ENCODE measurements at regions not wholly inside any gene's neighbourhood (a gene's known extent, or its start where the extent isn't known, plus 50 kb on each side); places are given as distances from the start of the nearest gene placed in this dataset.
A peak's percentile ranks its signal among the peaks of the same experiment; 100 is the strongest.

DNA sequence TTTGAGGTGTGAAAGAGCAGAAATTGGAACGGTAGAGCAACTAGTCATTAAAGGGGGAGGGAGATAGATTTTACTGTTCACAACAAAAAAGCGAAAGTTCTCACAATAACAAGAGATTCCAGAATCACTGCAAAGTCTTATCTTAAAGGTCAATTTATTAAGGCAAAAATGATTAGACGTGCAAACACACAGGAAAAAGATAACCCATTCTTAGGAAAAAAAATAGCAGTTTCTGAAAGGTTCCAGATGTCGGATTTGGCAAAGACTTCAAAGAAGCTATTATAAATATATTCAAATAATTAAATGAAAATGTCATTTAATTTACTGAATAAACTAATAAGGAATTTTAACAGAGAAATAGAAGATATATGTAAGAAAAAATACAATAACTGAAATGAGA is 70.8 kb upstream of the GNAI1 start:
- Histone ChIP-seq H3K4me3 (no peak overlapping the region), H3K36me3 (no peaks in the 10 kb centered on the region), H3K27ac (no peak overlapping the region), H3K27me3 (replicated peaks; ENCODE audit: insufficient read depth) (no peaks in the 10 kb centered on the region), H3K4me1 (ENCODE audit: control insufficient read depth in 1 of 2, low read depth in 2 of 2) (no peaks in the 10 kb centered on the region), H3K9me3 (no peaks in the 10 kb centered on the region)
- ATAC-seq (ENCODE audit: insufficient number of reproducible peaks, low FRiP score, low read depth): no peak
- TF ChIP-seq, protein P1, sequence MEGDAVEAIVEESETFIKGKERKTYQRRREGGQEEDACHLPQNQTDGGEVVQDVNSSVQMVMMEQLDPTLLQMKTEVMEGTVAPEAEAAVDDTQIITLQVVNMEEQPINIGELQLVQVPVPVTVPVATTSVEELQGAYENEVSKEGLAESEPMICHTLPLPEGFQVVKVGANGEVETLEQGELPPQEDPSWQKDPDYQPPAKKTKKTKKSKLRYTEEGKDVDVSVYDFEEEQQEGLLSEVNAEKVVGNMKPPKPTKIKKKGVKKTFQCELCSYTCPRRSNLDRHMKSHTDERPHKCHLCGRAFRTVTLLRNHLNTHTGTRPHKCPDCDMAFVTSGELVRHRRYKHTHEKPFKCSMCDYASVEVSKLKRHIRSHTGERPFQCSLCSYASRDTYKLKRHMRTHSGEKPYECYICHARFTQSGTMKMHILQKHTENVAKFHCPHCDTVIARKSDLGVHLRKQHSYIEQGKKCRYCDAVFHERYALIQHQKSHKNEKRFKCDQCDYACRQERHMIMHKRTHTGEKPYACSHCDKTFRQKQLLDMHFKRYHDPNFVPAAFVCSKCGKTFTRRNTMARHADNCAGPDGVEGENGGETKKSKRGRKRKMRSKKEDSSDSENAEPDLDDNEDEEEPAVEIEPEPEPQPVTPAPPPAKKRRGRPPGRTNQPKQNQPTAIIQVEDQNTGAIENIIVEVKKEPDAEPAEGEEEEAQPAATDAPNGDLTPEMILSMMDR (IDR thresholded peaks at IDR 0.05): no peak
- no peak for DNase-seq (ENCODE audit: low spot score)

DNA sequence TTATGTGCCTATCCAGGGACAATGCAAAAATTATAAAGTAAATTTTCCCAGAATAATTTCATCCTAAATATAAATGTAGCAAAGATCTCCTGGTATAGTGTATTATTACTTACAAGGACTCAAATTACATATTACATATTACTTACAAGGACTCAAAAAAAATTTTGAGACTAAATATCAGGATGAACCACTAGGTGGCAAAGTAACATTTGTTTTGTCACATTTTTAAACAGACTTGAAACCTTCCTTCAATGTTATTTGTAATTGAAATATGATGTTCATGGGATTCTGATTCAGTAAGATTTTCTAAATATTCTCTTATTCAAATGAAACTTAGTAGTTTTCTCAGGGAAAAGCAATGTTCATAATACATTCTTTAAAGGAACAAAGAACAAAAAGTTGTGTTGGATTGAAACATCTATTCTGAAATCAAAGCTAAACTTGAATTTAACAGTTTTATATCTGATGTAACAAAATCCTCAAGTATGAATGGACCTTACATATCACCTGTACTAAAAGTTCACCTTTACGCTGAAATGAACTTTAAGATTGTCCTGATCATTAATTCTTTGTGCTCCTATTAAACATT is 74.3 kb upstream of the GNAI1 start:
- Histone ChIP-seq H3K27me3 (replicated peaks; ENCODE audit: insufficient read depth) (no peaks in the 10 kb centered on the region), H3K4me3 (no peak overlapping the region), H3K36me3 (no peaks in the 10 kb centered on the region), H3K4me1 (ENCODE audit: control insufficient read depth in 1 of 2, low read depth in 2 of 2) (no peaks in the 10 kb centered on the region), H3K9me3 (no peaks in the 10 kb centered on the region), H3K27ac (no peak overlapping the region)
- no peak for ATAC-seq (ENCODE audit: insufficient number of reproducible peaks, low FRiP score, low read depth)
- TF ChIP-seq, protein P1 (IDR thresholded peaks at IDR 0.05): peak; percentile 47
- DNase-seq (ENCODE audit: low spot score): no peak

DNA sequence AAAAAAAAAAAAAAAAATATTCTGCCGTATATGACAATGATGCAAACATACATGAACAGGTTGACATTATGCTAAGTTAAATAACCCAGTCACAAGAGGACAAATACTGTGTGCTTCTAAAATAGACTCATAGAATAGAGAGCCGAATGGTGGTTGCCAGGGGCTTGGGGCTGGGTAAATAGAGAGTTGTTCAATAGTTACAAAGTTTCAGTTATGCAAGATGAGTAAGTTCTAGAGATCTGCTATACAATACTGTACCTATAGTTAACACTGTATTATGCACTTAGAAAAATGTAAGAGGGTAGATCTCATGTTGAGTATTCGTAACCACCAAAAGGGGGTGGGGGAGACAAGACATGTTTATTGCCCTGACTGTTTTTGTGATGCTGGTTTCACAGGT is 77.1 kb upstream of the GNAI1 start:
- TF ChIP-seq, protein P1 (IDR thresholded peaks at IDR 0.05): no peak
- Histone ChIP-seq H3K4me3 (no peak overlapping the region), H3K27me3 (replicated peaks; ENCODE audit: insufficient read depth) (no peaks in the 10 kb centered on the region), H3K27ac (no peak overlapping the region), H3K9me3 (no peaks in the 10 kb centered on the region), H3K36me3 (no peaks in the 10 kb centered on the region), H3K4me1 (ENCODE audit: control insufficient read depth in 1 of 2, low read depth in 2 of 2) (no peaks in the 10 kb centered on the region)
- ATAC-seq (ENCODE audit: insufficient number of reproducible peaks, low FRiP score, low read depth): no peak
- no peak for DNase-seq (ENCODE audit: low spot score)

DNA sequence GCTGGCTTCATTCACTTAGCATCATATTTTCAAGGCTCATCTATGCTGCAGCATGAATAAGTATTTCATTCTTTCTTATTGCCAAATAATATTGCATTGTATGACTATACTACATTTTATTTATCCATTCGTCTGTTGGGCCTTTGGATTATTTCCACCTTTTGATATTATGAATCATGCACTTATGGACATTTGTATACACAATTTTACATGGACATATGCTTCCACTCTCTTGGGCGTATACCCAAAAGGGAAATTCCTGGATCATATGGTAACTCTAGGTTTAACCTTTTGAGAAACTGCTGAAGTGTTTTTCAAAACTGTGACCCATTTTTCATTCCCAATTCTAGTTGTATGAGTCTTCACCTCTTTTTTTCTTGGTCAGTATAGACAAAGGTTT is 80.3 kb upstream of the GNAI1 start:
- Histone ChIP-seq H3K27me3 (replicated peaks; ENCODE audit: insufficient read depth) (no peaks in the 10 kb centered on the region), H3K36me3 (no peaks in the 10 kb centered on the region), H3K9me3 (no peaks in the 10 kb centered on the region), H3K4me3 (no peak overlapping the region), H3K27ac (no peak overlapping the region), H3K4me1 (ENCODE audit: control insufficient read depth in 1 of 2, low read depth in 2 of 2) (no peaks in the 10 kb centered on the region)
- TF ChIP-seq, protein P1 (IDR thresholded peaks at IDR 0.05): no peak
- ATAC-seq (ENCODE audit: insufficient number of reproducible peaks, low FRiP score, low read depth): no peak
- no peak for DNase-seq (ENCODE audit: low spot score)

DNA sequence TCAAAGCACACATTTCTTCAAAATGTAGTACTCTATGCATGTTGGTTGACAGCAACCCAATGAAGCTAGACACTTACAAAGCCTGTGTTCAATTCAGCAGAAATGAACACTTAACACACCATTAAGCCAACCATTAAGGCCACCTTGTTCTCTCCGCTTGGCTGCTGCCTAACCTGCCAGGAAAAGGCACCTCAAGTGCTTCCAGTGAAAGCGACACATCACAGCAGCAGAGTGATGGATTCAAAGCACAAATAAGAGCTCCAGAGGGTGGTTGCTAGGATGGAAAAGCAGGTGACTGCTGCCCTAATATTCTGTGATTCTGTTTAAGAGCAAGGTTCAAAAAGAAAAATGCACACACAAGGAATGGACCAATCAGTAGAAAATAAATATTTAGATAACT is 81.5 kb upstream of the GNAI1 start:
- H3K9me3 ChIP-seq: no peaks in the 10 kb centered on the region
- no peak overlapping the region for H3K4me3 ChIP-seq
- H3K27me3 ChIP-seq (replicated peaks; ENCODE audit: insufficient read depth): no peaks in the 10 kb centered on the region
- no peak for DNase-seq (ENCODE audit: low spot score)
- H3K4me1 ChIP-seq (ENCODE audit: control insufficient read depth in 1 of 2, low read depth in 2 of 2): no peaks in the 10 kb centered on the region
- ATAC-seq (ENCODE audit: insufficient number of reproducible peaks, low FRiP score, low read depth): no peak
- H3K36me3 ChIP-seq: no peaks in the 10 kb centered on the region
- H3K27ac ChIP-seq: no peak overlapping the region
- TF ChIP-seq, protein P1 (IDR thresholded peaks at IDR 0.05): no peak

All from thoracic aorta (tissue), 2 donors.